HCT116 (cell line): ENCODE measurements at regions not wholly inside any gene's neighbourhood (a gene's known extent, or its start where the extent isn't known, plus 50 kb on each side); places are given as distances from the start of the nearest gene placed in this dataset.

Source experiments
- ATAC-seq: fragments of 200-7000 bp; cut with Tn5 transposase; 2 replicates; pipeline ENCODE4 v1.9.1; 2020; ENCODE audit warnings: mild to moderate bottlenecking, moderate library complexity
- BruUV-seq: library from RNA; stranded (reverse); fragments of 400-500 nt; replicated peaks from 2 replicates; lab custom pipeline; 2021; lab: Mats Ljungman, UMichigan
- CTCF ChIA-PET: fragments of 300-600 bp; sonication (Branson Sonifier 250); formaldehyde crosslinking; loops from one replicate; lab custom pipeline; 2021; ENCODE audit warnings: antibody characterized with exemption; lab: Charles Lee
- POLR2A ChIA-PET: fragments of 300-600, 350-600 bp; sonication (Branson Sonifier 250); formaldehyde crosslinking; loops from one replicate; lab custom pipeline; 2021; ENCODE audit warnings: antibody characterized with exemption; lab: Charles Lee
- RAD21 ChIA-PET, 2 experiments: fragments of 300-600 bp; sonication (Branson Sonifier 250); formaldehyde crosslinking; loops; one replicate each; lab custom pipeline; 2023; ENCODE audit warnings: low total read pairs in 2 of 2; ENCODE audit not compliant: uncharacterized antibody in 2 of 2, unreplicated experiment in 2 of 2, low non-redundant PET in 1 of 2; lab: Charles Lee
- DNase-seq: peaks from one replicate; pipeline ENCODE4 v3.0.0-alpha.2; 2010; ENCODE audit warnings: low read depth, low spot score
- H2AFZ ChIP-seq: fragments of 200-600 bp; shearing (Covaris generic), sonication (generic); 2 replicates; pipeline ENCODE4 v1.6.1; 2017; ENCODE audit warnings: low read depth, mixed run types, mixed read lengths, antibody characterized with exemption, low read length; ENCODE audit not compliant: poor library complexity, severe bottlenecking
- H3K27ac ChIP-seq: 2 replicates; pipeline ENCODE4 v1.5.1; 2012; ENCODE audit warnings: low read depth, low read length
- H3K27me3 ChIP-seq: fragments of 200-600 bp; sonication (generic); 2 replicates; pipeline ENCODE4 v1.6.1; 2016; ENCODE audit warnings: mixed run types, low read length, mixed read lengths; ENCODE audit not compliant: insufficient read depth
- H3K36me3 ChIP-seq, 2 experiments: fragments of 200-500 bp in 1 of 2; fragments of 200-600 bp in 1 of 2; sonication (Bioruptor generic) in 1 of 2; sonication (generic) in 1 of 2; 2 replicates each; pipeline versions ENCODE4 v1.5.1 to v1.6.1; 2014 to 2016; ENCODE audit warnings: low read length in 2 of 2, inconsistent platforms in 1 of 2, mixed read lengths in 1 of 2, mixed run types in 1 of 2; ENCODE audit not compliant: insufficient read depth in 2 of 2, control insufficient read depth in 1 of 2
- H3K4me1 ChIP-seq, 2 experiments: fragments of 200-600 bp in 1 of 2; sonication (generic) in 1 of 2; 2 replicates each; pipeline versions ENCODE4 v1.5.1 to v1.6.1; 2012 to 2017; ENCODE audit warnings: low read length in 2 of 2, inconsistent platforms in 1 of 2, mild to moderate bottlenecking in 1 of 2, mixed read lengths in 1 of 2, mixed run types in 1 of 2, moderate library complexity in 1 of 2; ENCODE audit not compliant: insufficient read depth in 2 of 2, control insufficient read depth in 1 of 2
- H3K4me2 ChIP-seq: fragments of 200-600 bp; sonication (generic); 2 replicates; pipeline ENCODE4 v1.6.1; 2017; ENCODE audit warnings: mixed run types, low read length, mixed read lengths
- H3K4me3 ChIP-seq, 2 experiments: fragments of 200-600 bp in 1 of 2; sonication (generic) in 1 of 2; replicated peaks in 1 of 2; 2 replicates each; pipeline ENCODE4 v1.5.1; 2011 to 2016; ENCODE audit warnings: low read length in 2 of 2, control low read depth in 1 of 2, low read depth in 1 of 2, mild to moderate bottlenecking in 1 of 2, mixed read lengths in 1 of 2, mixed run types in 1 of 2
- H3K79me2 ChIP-seq: fragments of 200-600 bp; sonication (generic); 2 replicates; pipeline ENCODE4 v1.6.1; 2017; ENCODE audit warnings: mild to moderate bottlenecking, mixed run types, low read length, moderate library complexity, mixed read lengths; ENCODE audit not compliant: insufficient read depth
- H3K9ac ChIP-seq: fragments of 200-600 bp; sonication (generic); 2 replicates; pipeline ENCODE4 v1.6.1; 2016; ENCODE audit warnings: low read length, mixed read lengths
- H3K9me2 ChIP-seq: fragments of 200-600 bp; sonication (generic), shearing (Covaris generic); 2 replicates; pipeline ENCODE4 v1.6.1; 2017; ENCODE audit warnings: mixed run types, mild to moderate bottlenecking, moderate library complexity; ENCODE audit not compliant: insufficient read depth
- H3K9me3 ChIP-seq, 2 experiments: fragments of 200-500 bp in 1 of 2; fragments of 200-600 bp in 1 of 2; sonication (Bioruptor generic) in 1 of 2; sonication (generic) in 1 of 2; 2 replicates each; pipeline ENCODE4 v1.6.1; 2014 to 2017; ENCODE audit warnings: low read length in 2 of 2, mixed read lengths in 2 of 2, inconsistent platforms in 1 of 2, low read depth in 1 of 2, mild to moderate bottlenecking in 1 of 2, mixed run types in 1 of 2, moderate library complexity in 1 of 2; ENCODE audit not compliant: control insufficient read depth in 1 of 2, insufficient read depth in 1 of 2
- H4K20me1 ChIP-seq: fragments of 200-600 bp; sonication (generic), shearing (Covaris generic); 2 replicates; pipeline ENCODE4 v1.6.1; 2017; ENCODE audit warnings: mixed run types, mild to moderate bottlenecking, moderate library complexity; ENCODE audit not compliant: insufficient read depth
- CBX3 ChIP-seq: IDR thresholded peaks from 2 replicates; pipeline ENCODE4 v1.6.1; 2012; ENCODE audit warnings: low read depth
- CEBPB ChIP-seq: IDR thresholded peaks from 2 replicates; pipeline ENCODE4 v1.6.1; 2012; ENCODE audit warnings: low read depth
- EGR1 ChIP-seq: IDR thresholded peaks from 2 replicates; pipeline ENCODE4 v1.6.1; 2012; ENCODE audit warnings: low read depth
- ELF1 ChIP-seq: IDR thresholded peaks from 2 replicates; pipeline ENCODE4 v1.6.1; 2012; ENCODE audit warnings: low read depth, borderline replicate concordance
- EZH2 ChIP-seq: fragments of 200-600 bp; sonication (generic); IDR thresholded peaks from 2 replicates; pipeline ENCODE4 v1.6.1; 2017; ENCODE audit warnings: antibody characterized with exemption, mixed run types
- EZH2phosphoT487 ChIP-seq: fragments of 200-600 bp; IDR thresholded peaks from 2 replicates; pipeline ENCODE4 v1.6.1; 2018; ENCODE audit warnings: antibody characterized with exemption, borderline replicate concordance
- FOSL1 ChIP-seq: IDR thresholded peaks from 2 replicates; pipeline ENCODE4 v1.6.1; 2012; ENCODE audit warnings: low read depth
- JUND ChIP-seq: IDR thresholded peaks from 2 replicates; pipeline ENCODE4 v1.6.1; 2012
- POLR2A ChIP-seq: IDR thresholded peaks from 2 replicates; pipeline ENCODE4 v1.7.0; 2011; ENCODE audit warnings: borderline replicate concordance; ENCODE audit not compliant: insufficient read depth, insufficient read length; ENCODE audit errors: extremely low read depth
- POLR2AphosphoS5 ChIP-seq: IDR thresholded peaks from 2 replicates; pipeline ENCODE4 v1.6.1; 2011; ENCODE audit warnings: mild to moderate bottlenecking, low read depth, low read length, moderate library complexity
- SIN3A ChIP-seq: IDR thresholded peaks from 2 replicates; pipeline ENCODE4 v1.6.1; 2012; ENCODE audit warnings: low read depth
- SP1 ChIP-seq: IDR thresholded peaks from 2 replicates; pipeline ENCODE4 v1.6.1; 2012; ENCODE audit warnings: low read depth
- SRF ChIP-seq: IDR thresholded peaks from 2 replicates; pipeline ENCODE4 v1.6.1; 2012; ENCODE audit warnings: low read depth
- TCF7L2 ChIP-seq: IDR thresholded peaks from 2 replicates; pipeline ENCODE4 v1.7.0; 2011; ENCODE audit warnings: borderline replicate concordance, inconsistent platforms; ENCODE audit not compliant: insufficient read depth, insufficient read length; ENCODE audit errors: extremely low read depth
- YY1 ChIP-seq: IDR thresholded peaks from 2 replicates; pipeline ENCODE4 v1.6.1; 2011; ENCODE audit warnings: low read length, low read depth, moderate library complexity, mild to moderate bottlenecking; ENCODE audit not compliant: insufficient replicate concordance; ENCODE audit errors: extremely low read depth
- intact Hi-C: fragments of 100-400 bp; cut with micrococcal nuclease; formaldehyde crosslinking; loops from 2 replicates; pipeline ENCODE4 v1.10.0; 2022
- TF ChIP-seq, protein P1 (sequence below): IDR thresholded peaks from 2 replicates; pipeline ENCODE4 v1.6.1; 2011; ENCODE audit warnings: mild to moderate bottlenecking, low read length, moderate library complexity; ENCODE audit not compliant: insufficient replicate concordance; ENCODE audit errors: extremely low read depth
- TF ChIP-seq, protein P2 (sequence below): IDR thresholded peaks from 2 replicates; pipeline ENCODE4 v1.6.1; 2012
- TF ChIP-seq, protein P3 (sequence below): IDR thresholded peaks from 2 replicates; pipeline ENCODE4 v1.6.1; 2012
- TF ChIP-seq, protein P4 (sequence below), 3 experiments: fragments of 200-600 bp in 1 of 3; sonication (generic) in 1 of 3; IDR thresholded peaks in 2 of 3; conservative IDR thresholded peaks in 1 of 3; 2 replicates each; pipeline ENCODE4 v1.5.1; 2012 to 2017; ENCODE audit warnings: low read depth in 2 of 3, low read length in 2 of 3, antibody characterized with exemption in 1 of 3, borderline replicate concordance in 1 of 3, control low read depth in 1 of 3, mild to moderate bottlenecking in 1 of 3, mixed read lengths in 1 of 3, mixed run types in 1 of 3, moderate library complexity in 1 of 3; ENCODE audit not compliant: insufficient read depth in 1 of 3
- TF ChIP-seq, protein P5 (sequence below): IDR thresholded peaks from 2 replicates; pipeline ENCODE4 v1.6.1; 2012; ENCODE audit warnings: low read depth

DNA sequence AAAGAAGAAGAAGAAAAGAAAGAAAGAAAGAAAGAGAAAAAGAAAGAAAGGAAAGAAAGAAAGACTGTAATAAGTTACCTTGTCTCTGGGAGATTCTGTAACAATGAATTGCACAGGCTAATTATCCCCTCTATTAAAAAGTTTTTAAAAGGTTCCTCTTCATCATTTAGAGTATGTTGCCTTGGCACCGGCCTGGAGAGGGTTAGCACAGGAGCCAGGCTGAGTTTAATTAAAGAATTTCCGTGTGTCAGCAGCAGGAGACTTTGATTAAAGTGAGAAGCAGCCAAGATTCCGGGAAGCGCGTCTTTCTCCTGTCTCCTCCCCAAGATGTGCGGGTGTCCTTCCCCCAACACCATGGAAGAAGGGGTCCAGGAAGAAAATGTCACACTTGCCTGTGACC is 92.8 kb upstream of the ETV6 start:
- no TSS peak for BruUV-seq
- H3K9me3 ChIP-seq = no peaks in the 10 kb centered on the region
- H3K9ac ChIP-seq = no peak overlapping the region
- POLR2A ChIA-PET = no interaction called here
- no peak overlapping the region for H3K4me3 ChIP-seq
- no peaks in the 10 kb centered on the region for H3K4me1 ChIP-seq
- RAD21 ChIA-PET = interaction anchor here in 1 of 2 experiments (0.6 kb wide), 1 partner anchor 477 kb away, joined by 4 read pairs; no protein-coding TSS in a partner anchor
- ATAC-seq (no peak), DNase-seq (no peak)
- peaks cover 48% of the 10 kb centered on the region for H3K27me3 ChIP-seq
- H4K20me1 ChIP-seq = no peaks in the 10 kb centered on the region
- TF ChIP-seq JUND (no peak), YY1 (no peak), POLR2AphosphoS5 (no peak), CBX3 (no peak), EZH2phosphoT487 (no peak), ELF1 (no peak), TCF7L2 (no peak), POLR2A (no peak), EGR1 (no peak), SP1 (no peak), CEBPB (no peak), EZH2 (no peak), SIN3A (no peak), FOSL1 (no peak), SRF (no peak)
- TF ChIP-seq, protein P1, sequence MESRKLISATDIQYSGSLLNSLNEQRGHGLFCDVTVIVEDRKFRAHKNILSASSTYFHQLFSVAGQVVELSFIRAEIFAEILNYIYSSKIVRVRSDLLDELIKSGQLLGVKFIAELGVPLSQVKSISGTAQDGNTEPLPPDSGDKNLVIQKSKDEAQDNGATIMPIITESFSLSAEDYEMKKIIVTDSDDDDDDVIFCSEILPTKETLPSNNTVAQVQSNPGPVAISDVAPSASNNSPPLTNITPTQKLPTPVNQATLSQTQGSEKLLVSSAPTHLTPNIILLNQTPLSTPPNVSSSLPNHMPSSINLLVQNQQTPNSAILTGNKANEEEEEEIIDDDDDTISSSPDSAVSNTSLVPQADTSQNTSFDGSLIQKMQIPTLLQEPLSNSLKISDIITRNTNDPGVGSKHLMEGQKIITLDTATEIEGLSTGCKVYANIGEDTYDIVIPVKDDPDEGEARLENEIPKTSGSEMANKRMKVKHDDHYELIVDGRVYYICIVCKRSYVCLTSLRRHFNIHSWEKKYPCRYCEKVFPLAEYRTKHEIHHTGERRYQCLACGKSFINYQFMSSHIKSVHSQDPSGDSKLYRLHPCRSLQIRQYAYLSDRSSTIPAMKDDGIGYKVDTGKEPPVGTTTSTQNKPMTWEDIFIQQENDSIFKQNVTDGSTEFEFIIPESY = no peak
- TF ChIP-seq, protein P2, sequence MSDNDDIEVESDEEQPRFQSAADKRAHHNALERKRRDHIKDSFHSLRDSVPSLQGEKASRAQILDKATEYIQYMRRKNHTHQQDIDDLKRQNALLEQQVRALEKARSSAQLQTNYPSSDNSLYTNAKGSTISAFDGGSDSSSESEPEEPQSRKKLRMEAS = no peak
- TF ChIP-seq, protein P3, sequence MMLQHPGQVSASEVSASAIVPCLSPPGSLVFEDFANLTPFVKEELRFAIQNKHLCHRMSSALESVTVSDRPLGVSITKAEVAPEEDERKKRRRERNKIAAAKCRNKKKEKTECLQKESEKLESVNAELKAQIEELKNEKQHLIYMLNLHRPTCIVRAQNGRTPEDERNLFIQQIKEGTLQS = no peak
- TF ChIP-seq, protein P4, sequence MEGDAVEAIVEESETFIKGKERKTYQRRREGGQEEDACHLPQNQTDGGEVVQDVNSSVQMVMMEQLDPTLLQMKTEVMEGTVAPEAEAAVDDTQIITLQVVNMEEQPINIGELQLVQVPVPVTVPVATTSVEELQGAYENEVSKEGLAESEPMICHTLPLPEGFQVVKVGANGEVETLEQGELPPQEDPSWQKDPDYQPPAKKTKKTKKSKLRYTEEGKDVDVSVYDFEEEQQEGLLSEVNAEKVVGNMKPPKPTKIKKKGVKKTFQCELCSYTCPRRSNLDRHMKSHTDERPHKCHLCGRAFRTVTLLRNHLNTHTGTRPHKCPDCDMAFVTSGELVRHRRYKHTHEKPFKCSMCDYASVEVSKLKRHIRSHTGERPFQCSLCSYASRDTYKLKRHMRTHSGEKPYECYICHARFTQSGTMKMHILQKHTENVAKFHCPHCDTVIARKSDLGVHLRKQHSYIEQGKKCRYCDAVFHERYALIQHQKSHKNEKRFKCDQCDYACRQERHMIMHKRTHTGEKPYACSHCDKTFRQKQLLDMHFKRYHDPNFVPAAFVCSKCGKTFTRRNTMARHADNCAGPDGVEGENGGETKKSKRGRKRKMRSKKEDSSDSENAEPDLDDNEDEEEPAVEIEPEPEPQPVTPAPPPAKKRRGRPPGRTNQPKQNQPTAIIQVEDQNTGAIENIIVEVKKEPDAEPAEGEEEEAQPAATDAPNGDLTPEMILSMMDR (IDR thresholded peaks at IDR 0.05 in 2 of 3, conservative IDR thresholded peaks at IDR 0.05 in 1 of 3; ENCODE audit: borderline replicate concordance in 1 of 3, insufficient read depth in 1 of 3, low read depth in 2 of 3, low read length in 2 of 3) = no peak
- TF ChIP-seq, protein P5, sequence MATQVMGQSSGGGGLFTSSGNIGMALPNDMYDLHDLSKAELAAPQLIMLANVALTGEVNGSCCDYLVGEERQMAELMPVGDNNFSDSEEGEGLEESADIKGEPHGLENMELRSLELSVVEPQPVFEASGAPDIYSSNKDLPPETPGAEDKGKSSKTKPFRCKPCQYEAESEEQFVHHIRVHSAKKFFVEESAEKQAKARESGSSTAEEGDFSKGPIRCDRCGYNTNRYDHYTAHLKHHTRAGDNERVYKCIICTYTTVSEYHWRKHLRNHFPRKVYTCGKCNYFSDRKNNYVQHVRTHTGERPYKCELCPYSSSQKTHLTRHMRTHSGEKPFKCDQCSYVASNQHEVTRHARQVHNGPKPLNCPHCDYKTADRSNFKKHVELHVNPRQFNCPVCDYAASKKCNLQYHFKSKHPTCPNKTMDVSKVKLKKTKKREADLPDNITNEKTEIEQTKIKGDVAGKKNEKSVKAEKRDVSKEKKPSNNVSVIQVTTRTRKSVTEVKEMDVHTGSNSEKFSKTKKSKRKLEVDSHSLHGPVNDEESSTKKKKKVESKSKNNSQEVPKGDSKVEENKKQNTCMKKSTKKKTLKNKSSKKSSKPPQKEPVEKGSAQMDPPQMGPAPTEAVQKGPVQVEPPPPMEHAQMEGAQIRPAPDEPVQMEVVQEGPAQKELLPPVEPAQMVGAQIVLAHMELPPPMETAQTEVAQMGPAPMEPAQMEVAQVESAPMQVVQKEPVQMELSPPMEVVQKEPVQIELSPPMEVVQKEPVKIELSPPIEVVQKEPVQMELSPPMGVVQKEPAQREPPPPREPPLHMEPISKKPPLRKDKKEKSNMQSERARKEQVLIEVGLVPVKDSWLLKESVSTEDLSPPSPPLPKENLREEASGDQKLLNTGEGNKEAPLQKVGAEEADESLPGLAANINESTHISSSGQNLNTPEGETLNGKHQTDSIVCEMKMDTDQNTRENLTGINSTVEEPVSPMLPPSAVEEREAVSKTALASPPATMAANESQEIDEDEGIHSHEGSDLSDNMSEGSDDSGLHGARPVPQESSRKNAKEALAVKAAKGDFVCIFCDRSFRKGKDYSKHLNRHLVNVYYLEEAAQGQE = no peak
- no peak overlapping the region for H3K4me2 ChIP-seq
- H3K36me3 ChIP-seq = no peaks in the 10 kb centered on the region
- no peaks in the 10 kb centered on the region for H3K79me2 ChIP-seq
- H3K27ac ChIP-seq = no peak overlapping the region
- CTCF ChIA-PET = interaction anchor here (2.5 kb wide), 1 partner anchor 476 kb away, joined by 14 read pairs; no protein-coding TSS in a partner anchor
- intact Hi-C loops = loop anchor here (10.0 kb wide), 1 partner anchor 1148 kb away; no protein-coding TSS in a partner anchor
- H2AFZ ChIP-seq = no peak overlapping the region
- no peaks in the 10 kb centered on the region for H3K9me2 ChIP-seq
